HG03280 (cell line): ENCODE measurements at regions not wholly inside any gene's neighbourhood (a gene's known extent, or its start where the extent isn't known, plus 50 kb on each side); places are given as distances from the start of the nearest gene placed in this dataset.
"Not testable (repeated sequence)": the region's sequence is repeated elsewhere in the genome, so short reads cannot be mapped to it uniquely, and the experiment has no call there.

Experiments used
- ATAC-seq: cut with Tn5 transposase; IDR thresholded peaks from one replicate; pipeline ENCODE4 v1.9.1; 2021; ENCODE audit warnings: mild to moderate bottlenecking, moderate library complexity; ENCODE audit not compliant: unreplicated experiment

DNA sequence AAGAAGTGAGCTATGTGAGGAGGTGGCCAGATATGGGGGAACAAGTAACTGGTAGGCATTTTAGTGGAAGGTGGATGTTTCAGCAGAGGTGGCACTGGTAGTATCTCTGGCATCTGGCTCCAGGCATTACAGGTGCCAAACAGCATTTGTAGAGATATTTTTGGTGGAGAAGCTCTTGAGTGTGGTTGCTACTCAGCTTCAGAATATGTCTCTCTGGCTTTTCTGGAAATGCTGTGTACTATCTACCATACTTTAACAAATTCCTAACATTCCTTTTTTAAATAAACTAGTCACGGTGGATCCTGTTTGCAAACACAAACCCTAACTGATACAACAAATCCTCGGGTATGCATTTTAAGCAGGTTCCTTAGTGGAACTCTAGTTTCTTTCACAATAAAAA, 128.0 kb downstream of the BARX2 start:
- no peak for ATAC-seq

DNA sequence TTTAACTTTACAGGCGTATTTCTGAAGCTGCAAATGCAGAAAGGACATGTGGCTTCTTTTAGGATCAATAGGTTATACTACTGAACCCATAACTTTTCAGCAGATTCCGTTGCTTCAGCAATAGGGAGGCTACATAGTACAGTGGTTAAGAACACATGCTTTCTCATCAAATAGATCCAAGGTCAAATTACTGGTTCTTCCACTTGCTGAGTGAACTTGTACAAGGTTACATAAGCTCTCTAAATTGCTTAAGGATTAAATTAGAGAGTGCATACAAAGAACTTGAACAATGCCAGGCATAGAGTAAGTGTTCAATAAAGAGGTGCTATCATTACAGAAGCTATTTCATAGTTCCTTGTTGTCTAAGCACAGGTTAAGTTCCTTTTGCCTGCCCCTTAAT, 129.6 kb downstream of the BARX2 start:
- no peak for ATAC-seq

DNA sequence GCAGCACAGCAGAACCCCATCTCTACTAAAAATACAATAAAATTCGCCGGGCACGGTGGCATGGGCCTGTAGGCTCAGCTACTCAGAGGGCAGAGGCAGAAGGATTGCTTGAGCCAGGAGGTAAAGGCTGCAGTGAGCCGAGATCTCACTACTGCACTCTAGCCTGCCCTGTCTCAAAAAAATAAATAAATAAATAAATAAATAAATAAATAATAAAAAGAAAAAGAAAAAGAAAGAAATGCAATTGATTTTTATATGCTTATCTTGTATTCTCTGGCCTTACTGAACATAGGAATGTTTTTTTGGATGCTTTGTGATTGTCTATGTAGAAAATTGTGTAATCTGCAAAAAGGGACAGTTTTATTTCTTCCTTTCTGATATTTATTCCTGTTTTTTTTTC, 132.5 kb downstream of the BARX2 start:
- ATAC-seq, result no peak

DNA sequence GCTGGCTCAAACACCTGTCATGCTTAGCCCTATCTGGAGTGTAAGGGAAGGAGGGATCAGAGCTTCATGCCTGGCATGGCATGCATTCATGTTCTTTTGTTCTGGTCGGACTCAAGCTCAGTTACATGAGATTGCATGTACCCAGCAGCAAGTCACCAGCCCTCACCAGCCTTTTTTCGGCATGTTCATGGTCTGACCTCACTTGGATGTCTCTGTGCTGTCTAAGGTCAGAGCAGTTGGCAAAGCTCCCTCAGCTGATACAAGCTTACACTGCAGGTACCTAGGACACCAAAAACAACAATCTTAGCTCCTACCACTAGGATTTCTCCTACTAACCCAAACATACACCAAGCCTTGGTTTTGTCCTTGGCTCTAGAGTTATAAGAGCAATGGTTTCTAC, 152.6 kb downstream of the BARX2 start:
- ATAC-seq, result no peak

DNA sequence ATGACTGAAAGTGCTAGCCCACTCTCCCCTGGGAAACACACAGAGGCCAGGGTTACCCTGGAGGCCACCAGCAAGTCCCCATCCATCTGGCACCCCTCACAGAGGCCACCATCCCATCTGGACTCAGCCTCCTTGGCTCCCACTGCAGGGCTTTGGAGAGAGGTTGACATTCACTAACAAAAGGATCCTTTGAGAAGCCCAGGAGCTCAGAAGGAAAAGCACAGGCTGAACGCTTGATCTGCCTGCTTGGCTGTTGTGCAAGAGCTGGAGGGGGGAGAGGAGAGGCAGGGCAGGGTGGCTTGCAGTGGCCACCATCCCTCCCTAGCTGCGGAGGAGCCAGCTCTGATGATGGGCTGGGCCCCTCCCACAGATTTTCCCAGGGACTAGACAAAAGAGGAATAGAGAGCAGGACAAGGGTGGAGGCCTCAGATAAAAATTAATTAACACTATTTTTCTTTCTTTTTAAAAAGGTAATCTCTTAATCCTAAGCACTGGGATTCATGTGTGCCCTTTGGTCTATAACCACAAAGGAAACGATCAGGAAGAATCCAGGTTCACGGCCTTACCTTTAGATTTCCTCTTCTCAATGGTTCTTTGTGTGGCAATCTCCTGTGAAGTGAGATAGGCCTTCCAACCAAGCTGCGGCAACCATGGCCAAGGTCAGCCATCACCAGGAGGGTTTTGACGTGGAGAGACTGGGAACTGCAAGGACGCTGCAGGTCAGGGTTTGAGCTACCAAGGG, 154.7 kb downstream of the BARX2 start:
- no peak for ATAC-seq

DNA sequence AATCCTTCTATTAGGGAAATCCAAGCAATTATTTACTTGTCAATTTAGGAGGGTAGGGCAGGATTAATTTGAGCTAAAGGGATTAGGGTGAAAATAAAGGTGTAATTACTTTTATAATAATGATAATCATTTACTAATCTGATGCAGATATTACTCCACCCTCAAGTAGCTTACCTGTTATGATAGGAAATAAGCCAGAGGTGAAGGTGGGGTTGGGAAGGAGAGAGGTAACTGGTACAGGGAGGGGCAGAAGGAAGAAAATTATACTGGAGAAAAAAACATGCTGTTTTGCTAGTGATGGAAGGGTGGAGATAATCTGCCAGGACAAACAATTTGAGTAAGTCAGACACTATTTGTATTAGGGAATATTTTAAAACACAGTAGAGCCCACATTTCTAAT, 157.7 kb downstream of the BARX2 start:
- no peak for ATAC-seq

DNA sequence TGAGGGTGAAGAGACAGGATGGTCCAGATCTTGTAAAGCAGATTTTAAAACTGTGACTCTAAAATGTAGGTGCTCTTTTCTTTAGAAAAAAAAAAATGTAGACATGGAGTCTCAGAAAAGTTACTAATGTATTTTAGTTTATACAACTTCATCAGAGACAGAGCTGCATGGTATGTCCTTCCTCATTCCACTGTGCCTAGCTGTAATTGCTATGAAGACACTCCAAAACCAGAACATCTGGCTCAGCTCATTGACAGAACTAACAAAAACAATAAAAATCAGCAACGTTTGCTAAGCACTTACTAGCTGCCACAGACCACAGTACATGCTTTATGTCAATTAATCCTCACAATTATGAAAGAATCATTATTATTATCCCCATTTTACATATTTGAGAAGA, 160.7 kb downstream of the BARX2 start:
- no peak for ATAC-seq

DNA sequence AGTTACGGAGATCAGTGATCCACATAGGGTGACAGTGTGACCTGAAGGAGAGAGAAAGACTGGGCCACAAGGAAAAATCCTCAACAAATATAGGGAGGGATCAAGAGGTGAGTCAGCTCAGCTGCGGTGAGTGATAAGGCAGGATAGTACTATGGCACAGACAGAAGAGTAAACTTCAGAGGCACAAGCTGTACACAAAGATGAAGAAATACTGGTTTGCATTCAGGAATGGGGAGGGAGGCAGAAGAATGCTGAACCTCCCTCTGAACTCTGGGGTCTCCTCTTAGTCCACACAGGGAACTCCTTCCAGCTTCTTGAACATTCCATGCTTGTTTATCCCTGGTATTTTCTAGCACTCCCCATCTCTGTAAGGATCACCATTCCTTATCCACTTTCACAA, 162.7 kb downstream of the BARX2 start:
- no peak for ATAC-seq

DNA sequence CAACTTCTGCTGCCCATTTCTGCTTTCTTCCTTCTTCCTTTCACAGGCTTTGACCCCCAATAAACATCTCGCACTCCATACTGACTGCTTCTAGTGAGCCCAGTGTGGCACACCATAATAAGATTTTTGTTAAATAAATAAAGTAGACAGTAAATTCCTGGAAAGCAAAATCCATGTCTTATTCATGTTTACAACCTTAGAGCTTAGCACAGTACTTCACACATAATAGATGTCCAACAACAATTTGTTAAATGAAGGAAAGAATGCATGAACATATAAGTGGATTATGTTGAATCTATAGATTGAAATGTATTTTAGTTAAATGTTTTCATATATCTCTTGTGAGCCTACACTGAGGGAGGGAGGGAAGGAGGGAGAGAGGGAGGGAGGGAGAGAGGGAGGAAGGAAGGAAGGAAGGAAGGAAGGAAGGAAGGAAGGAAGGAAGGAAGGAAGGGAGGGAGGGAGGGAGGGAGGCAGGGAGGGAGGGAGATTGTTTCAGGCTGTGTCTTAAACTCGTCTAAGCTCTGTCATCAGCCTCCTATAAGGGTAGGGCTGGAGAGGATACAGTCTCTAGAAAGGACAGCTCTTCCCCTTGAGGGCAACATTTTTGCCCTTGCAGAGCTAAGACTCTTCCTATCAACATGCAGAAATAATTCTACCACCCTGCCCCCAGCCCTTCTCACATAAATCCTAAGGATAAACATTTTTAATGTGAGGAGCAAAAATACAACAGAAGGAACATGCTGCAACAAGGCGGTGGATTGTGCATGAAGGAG, 168.1 kb downstream of the BARX2 start:
- ATAC-seq, result no peak

DNA sequence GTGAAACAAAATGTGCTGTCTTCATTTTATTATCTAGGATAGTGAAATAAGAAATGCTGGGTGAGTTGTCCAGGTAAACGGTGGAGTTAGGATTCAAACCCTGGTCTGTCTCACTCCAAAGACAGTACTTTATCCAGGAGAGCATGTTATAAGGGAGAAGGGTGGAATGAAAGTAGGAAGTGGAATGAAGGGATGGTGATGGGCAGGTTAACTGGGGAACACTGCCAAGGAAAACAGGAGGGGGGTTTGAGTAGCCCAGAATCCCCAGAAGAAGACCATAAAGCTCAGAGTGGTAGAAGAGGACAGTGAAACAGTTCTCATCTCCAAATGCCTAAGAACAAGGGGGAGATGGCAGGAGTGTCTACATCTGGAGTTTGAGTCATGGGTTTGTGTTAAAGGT, 169.0 kb downstream of the BARX2 start:
- ATAC-seq, result no peak

DNA sequence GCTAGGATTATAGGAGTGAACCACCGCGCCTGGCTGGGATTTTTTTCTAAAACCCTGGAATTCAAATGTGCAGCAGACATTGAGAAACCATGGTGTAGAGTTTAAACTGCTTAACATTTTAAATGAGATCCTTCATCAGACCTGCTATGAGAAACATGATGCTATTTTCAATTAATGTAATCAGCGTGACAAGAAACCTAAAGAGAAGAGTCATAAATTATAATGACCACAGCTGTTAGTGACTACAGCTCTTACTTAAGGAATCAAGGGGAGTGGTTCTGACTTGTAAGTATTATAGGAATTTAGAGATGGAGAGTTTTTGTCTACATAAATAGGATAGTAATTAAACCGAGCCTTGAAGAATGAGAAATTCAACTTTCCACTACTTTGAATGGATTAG, 170.6 kb downstream of the BARX2 start:
- no peak for ATAC-seq

DNA sequence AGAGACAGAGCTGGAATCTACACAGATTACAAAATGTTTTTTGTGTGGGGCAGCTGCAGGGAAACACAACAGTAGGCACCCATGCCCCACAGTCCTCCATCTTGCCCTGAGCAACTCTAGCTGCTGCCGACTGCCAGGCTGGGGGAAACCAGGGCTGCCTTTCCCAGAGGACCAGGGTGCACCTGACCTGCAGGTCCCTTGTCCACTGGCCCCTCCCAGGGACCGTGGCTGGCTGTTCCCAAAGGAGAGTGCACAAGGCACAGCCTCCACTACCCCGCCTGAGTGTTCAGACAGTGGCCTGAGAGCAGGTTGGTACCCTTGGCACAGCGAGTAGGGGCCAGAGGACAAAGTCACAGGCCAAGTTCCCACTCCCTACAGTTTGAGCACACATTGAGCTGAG, 181.8 kb downstream of the BARX2 start:
- ATAC-seq, result no peak

DNA sequence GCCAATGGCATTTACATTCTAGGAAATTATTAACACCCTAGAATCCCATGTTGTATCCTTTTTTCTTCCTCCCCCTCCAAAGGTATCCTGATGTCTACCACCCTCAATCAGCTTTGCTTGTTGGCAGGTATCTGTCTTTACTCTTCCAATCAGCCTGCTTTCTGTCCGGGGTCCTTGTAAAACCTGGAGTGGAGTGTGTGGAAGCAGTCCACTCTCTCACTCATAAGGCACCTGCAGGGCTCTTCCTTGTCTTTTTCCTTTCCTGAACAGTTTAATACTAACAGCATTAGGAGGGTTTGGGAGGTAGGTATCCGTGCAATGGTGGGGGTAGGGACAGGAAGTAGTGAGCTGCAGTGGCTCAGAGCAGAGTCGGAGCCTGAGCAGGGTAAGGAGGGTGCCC, 193.4 kb downstream of the BARX2 start:
- no peak for ATAC-seq

DNA sequence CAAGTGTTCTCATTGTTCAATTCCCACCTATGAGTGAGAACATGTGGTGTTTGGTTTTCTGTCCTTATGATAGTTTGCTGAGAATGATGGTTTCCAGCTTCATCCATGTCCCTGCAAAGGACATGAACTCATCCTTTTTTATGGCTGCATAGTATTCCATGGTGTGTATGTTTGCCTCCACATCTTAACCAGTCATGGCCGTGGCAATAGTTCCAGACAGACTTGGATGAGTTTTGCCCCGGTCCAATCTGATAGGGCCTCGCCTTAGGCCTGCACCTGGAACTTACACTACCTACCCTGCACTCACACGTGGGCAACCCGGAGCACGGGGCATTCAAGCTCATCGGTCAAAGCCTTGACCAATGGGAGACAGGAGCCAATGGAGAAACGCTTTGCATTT, 197.0 kb downstream of the BARX2 start:
- ATAC-seq, result not testable (repeated sequence)

DNA sequence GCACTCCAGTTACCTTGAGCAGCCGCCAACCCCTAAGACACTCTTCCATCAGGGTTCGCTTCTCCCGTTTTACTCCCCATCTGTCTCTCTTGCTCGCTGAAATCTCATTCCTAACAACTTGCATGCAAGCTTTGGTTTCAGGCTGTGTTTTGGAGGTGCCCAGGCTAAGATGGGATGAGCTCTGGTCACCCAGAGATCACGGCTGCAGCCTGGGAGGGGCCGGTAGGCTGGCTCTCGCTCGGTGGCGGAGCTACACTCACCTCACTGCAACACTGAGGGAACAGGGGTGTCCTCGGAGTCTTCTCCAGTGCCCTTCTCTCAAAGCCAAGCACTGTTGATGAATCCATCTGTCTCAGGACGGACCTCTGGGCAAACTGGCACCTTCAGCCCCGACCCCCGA, 197.5 kb downstream of the BARX2 start:
- no peak for ATAC-seq

DNA sequence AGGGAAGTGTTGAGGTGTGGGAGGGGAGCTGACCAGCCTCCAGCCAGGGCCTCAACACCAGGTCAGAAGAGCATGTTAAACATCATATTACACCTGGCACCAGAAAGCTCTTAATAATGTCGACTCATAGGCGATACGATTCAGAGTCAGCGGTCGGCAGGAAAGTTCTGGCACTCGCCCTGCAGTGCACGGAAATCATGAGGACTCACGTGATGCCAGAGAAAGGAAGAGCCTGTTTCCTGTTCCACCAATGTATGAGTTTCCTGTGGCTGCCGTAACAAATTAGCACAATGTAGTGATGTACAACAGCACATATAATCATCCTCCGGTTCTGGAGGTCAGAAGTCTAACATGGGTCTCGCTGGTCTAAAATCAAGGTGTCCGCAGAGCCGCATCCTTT, 198.8 kb downstream of the BARX2 start:
- no peak for ATAC-seq

DNA sequence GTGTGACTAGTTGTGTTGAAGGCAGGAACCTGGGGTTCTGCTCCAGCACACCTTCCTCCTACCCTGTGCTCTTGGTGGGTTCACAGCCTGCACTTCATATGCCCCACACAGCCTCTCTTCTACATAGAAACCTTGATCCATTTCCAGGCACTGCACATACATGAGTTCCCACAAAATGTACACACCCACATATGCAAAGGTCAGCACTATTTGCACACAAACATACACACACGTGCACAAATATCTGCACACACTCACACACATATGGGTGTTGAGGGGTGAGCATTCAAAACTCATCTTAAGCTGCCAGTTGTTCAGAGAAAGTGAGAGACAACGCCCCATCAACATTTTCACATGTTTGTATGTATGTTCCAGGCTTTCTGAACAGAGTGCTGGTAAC, 201.0 kb downstream of the BARX2 start:
- no peak for ATAC-seq

DNA sequence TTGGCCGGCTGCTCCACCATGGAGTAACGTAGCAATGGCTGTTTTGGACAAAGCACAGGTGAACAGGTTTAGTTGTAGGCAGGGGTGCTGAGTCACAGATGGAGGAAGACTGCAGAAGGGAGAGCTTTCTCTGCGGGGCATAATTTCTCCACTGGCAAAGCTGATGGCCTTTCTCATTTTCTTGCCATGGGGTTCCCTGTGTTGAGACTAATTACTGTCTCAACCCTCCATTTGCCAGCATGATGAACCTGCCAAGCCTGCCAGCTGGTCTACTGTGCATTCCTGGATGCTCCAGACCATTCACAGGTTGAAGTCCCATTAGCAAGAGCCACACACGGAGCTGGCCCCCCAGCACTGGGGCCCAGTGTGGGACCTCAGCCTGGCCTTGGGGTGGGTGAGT, 202.4 kb downstream of the BARX2 start:
- ATAC-seq, result no peak

DNA sequence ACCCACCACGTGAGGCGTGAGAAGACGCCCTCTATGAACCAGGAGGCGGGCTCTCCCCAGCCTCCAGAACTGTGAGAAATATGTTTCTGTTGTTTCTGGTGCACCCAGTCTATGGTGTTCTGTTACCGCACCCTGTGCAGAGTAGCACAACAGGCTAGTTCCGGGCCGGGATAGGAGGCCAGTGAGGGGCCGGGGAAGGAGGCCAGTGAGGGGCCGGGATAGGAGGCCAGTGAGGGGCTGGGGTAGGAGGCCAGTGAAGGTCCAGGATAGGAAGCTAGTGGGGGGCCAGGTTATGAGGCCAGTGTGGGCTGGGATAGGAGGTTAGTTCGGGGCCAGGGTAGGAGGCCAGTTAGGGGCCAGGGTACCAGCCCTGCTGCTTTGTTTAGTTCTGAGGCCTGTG, 204.6 kb downstream of the BARX2 start:
- ATAC-seq, result no peak

DNA sequence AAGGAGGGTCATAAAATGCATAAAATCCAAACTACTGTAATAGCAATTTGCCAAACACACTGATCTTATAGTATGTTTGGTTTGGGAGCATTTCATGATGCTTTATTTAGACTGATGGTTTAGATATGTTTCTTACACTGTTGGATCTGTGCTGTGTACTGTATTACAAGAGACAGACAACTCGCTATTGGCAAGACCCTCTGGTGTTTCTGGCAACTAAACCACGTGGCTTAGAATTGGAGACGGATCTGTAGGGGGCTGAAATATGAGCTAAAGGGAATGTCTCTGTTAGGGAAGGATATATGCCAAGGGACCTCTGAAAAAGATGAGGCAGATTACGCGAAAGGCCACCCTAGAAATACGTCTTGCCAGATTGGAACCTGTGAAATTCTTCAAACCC, 208.7 kb downstream of the BARX2 start:
- ATAC-seq, result no peak

DNA sequence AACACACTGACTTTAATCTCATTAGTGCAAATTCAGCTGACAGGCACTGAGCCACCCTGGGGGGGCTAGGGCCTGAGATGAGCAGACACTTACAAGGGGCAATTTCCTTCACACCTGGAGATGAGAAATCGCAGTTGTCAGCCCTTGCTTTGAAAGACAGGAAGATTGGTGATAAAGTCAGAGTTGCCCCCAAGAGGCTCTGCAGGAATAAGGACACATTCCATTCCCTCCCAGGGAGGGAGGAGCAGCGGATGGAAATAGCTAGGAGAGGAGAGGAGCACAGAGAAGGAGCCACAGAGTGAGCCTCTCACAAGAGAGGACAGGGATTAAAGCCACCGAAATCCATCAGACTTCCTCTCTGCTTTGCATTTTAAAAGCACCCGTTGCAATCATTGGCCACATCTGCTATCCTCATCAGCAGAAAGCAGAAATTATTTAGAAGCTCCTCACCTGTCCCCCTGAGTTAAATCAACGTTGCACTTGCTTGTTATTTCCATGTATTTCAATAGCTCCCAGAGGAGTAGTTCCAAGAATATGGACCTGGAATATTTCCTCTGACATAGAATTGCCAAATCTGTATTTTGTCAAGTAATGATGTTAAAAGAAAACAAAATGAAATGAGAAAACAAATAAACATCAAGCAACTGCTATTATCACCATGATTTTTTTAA, 213.7 kb downstream of the BARX2 start:
- no peak for ATAC-seq
